ENCODE measurements at regions not wholly inside any gene's neighbourhood (a gene's known extent, or its start where the extent isn't known, plus 50 kb on each side); places are given as distances from the start of the nearest gene placed in this dataset.

DNA sequence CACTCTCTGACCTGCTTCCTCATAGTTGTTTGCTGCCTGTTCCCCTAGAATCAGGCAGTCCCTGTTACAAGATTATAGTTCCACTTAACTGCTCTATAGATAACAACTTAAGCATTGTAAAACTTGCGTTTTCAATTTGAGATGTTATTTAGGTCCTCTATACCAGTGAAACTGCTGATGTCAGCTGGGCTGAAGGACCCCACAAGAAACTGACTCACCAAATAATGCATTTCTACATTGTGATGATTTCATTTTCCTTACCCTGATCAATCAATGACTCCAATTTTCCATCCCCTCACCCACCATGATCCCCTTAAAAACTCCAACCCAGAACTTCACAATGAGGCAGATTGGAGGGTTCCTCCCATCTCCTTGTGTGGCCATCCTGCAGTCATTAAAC, 280.7 kb downstream of the SLITRK1 start:
- DNase-seq = no peak

DNA sequence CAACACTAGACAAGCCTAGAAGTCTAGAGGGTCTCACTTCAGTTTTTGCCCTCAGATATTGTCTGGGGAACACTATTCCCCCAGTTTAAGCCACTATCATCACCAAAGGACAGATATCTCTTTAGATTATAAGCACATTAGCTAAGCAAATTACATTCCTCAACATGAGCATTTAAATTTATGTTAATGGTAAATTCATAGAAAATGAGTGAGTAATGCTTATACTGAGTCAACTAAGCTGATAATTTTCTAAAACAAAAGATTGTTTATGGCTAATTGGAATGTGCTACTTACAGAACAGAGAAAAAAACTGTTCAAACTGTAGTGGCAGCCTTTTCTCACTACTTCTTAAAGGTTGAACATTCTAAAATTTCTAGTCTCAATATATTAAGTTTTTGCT, 290.2 kb downstream of the SLITRK1 start:
- DNase-seq = no peak

DNA sequence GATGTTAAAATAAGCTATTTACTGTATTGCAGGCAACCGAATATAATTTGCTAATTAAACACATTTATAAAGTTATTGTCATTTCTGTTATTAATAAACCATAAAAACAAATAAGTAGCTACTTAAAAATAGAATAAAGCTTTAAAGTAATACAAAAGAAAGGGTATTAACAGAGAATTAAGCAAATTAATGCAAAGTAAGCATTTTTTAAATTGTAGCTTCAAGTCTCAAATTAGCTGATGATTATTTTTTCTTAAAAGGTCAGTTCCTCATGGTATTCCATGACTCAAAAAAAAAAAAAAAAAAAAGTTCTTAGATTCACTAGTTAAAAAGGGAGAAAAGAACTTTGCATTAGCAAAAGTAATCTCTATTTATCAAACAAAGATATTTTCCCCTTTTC, 292.5 kb downstream of the SLITRK1 start:
- DNase-seq = no peak

DNA sequence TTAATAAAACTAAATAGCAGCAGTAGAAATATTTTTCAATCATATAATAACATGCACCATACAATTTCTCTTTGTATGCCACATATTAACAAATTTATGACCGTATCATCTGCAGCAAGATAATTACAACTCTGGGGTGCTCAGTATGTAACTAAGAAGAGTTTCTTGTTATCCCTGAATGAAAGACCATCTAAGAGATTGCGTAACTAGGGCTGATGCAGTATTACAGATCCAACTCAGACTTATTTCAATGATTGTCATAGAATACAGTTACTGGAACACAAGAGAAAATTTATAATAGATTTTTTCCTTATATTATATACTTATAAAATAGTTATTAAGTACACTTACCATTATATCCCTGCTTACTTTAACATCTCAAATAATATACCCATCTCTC, 305.1 kb downstream of the SLITRK1 start:
- no peak for DNase-seq

DNA sequence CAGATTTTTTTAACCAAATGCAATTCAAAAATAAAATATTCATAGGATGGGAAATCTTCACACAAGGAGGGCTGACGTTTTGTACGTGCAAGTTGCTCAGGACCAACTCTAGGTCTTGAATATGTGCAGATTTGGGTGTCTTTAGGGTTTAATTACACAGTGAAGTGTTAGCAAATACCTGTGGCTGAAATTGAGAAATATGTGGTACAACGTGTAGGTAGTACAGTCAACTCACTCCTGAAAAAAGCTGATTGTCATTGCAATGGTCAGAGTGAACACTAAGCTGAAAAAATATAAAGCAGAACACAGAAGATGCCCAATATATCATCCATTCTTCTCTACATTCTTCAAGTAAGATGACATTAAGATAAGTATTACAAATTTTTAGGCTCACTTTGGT, 314.3 kb downstream of the SLITRK1 start:
- DNase-seq = no peak

DNA sequence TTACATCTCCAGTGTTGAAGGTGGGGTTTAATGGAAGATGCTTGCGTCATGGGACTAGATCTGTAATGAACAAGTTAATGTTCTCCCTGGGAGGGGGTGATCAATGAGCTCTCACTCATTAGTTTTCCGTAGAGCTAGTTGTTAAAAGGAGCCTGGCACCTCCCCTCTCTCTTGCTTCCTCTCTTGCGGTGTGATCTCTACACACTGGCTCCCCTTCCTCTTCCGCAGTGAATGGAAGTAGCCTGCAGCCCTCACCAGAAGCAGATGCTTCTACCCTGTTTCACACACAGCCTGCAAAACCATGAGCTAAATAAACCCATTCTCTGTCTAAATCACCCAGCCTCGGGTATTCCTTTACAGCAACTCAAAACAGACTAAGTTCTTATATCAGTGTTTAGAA, 318.8 kb downstream of the SLITRK1 start:
- no peak for DNase-seq

DNA sequence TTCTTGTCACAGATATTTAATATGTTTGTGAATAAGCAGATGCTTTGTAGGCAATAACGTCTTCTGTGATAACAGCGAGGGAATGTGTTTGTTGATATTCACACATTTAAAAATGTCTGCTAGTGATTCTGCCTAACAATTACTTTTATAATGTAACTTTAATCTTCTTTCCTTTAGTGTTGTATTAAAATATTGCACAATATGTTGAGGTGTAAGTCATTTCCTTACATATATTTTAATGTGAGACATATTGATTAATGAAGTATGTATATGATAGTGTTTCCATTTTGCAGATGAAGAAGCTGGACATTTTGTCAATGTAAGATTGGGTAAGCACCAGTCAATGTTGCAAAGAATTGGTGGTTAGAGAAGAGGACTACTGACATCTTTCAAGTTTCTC, 324.4 kb downstream of the SLITRK1 start:
- no peak for DNase-seq

DNA sequence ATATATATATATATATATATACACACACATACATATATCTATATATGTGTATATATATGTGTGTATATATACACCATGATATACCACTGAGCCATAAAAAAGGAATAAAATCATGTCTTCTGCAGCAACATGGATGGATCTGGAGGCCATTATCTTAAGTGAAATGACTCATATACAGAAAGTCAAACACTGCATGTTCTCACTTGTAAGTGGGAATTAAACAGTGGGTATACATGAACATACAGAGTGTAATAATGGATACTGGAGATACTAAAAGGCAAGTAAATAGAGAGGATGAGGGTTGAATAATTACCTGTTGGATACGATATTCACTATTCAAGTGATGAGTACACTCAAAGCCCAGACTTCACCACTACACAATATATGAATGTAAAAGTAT, 332.6 kb downstream of the SLITRK1 start:
- no peak for DNase-seq

DNA sequence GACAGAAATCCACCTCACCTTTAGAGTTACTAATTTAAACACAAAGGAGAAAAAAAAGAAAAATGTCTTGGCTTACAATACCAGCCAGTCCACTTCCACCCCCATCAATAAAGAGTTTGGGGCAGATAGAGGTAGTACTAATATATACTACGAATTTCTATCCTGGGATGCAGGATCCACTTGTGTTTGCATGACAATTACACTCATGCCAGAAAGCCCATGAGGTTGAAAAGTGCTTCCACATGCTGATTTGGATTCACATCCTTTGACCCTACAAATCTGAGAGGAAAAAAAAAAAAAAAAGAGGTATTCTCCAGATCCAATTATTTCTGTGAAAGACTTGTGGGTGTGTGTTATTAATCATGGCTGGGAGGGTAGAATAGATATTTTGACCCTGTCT, 335.2 kb downstream of the SLITRK1 start:
- DNase-seq = no peak

DNA sequence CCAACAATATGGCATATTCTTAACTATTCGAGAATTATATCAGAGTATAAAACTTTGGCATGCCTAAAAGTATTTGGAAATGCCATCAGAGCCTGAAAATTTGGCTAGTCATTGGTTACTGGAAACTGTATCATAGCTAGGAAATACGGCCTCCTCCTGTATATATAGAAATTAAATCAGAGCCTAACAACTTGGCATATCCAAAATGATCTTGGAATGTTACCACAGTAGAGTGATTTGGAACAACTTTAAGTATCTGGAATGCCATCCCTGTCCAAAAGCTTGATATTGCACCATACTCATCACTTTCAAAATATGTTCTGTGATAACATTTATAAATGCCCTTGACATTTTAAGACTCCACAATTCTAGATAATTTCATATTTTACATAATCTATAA, 335.8 kb downstream of the SLITRK1 start:
- DNase-seq = no peak

DNA sequence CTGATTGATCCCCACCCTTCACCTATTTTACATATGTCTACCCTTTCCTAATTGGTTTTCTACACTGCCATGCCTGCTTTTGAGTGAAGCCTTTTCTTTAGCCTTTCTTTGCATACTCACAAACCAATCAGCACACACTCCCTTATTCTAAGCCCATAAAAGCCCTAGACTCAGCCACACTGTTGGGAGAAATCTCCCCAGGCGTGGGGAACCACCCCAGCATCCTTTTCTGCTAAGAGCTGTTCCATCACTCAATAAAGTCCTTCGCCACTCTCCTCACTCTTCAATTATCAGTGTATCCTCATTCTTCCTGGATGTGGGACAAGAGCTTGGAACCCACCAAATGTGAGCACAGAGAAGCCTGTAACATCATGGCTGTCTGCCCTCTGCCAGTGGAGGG, 343.6 kb downstream of the SLITRK1 start:
- DNase-seq = no peak

DNA sequence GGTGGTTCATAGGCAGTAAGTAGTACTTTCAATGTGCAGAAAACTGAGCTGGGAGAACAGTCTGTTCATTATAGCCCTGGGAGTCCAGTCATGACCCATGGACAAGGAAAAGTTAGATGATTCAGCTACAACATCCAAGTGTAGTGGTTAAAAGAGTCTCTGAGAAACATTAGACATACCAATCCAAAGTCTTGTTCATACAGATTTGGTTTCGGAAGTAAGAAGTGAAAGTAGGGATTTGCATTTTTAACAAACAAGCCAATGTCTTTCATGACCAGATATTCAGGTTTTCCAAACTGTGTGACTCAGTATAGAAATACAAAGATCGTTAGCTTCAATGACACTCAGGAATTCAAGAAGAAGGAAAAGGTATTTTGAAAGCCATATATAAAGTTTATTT, 345.3 kb downstream of the SLITRK1 start:
- DNase-seq = no peak

DNA sequence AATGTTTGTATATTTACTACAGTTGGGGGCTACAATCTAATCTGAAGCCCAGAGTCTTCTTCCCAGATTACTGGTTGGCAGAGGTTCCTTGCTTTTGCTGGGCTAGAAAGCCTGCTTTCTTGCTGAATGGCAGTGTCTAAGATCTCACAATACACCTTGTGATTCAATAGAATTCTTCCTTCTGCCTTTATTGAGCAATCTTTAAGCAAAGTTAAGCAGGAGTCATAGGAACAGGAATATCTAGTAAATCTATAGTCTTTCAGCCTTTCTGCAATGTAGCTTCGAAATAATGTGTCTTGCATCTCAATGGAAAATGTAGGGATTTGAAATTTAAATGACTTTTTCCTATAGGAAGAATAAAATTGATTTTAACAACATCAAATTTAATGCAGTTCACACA, 346.1 kb downstream of the SLITRK1 start:
- no peak for DNase-seq

DNA sequence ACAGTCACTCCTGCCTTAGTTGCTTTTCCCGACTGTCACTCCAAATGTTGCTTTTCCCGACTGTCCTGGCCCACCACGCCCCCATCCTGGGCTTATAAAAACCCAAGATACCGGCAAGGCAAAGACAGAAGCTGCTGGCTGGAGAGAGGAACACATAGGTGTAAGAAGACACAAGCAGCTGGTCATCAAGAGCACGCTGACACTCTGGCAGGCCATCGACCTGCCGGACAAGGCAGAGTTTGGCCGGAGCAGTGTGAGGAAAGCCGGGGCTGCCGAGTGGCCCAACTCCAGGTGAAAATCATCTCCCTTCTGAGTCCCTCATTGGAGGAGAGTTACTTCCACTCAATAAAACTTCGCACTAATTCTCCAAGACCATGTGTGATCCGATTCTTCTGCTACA, 349.5 kb downstream of the SLITRK1 start:
- no peak for DNase-seq

DNA sequence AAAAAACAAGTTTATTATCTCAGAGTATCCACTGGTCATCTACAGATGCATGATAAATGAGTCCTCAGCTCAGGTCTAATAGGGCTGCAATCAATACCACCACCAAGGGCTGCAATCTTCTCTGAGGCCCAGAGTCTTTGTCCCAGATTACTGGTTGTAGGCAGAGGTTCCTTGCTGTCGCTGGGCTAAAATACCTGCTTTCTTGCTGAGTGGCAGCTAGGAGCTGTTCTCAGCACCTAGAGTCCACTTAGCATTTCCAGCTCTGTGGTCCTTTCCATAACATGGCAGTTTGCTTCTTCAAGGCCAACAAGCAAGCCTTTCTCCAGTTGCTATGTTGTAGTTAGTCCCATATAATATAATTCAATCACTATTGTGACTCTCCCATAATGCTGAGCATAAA, 351.3 kb downstream of the SLITRK1 start:
- no peak for DNase-seq

DNA sequence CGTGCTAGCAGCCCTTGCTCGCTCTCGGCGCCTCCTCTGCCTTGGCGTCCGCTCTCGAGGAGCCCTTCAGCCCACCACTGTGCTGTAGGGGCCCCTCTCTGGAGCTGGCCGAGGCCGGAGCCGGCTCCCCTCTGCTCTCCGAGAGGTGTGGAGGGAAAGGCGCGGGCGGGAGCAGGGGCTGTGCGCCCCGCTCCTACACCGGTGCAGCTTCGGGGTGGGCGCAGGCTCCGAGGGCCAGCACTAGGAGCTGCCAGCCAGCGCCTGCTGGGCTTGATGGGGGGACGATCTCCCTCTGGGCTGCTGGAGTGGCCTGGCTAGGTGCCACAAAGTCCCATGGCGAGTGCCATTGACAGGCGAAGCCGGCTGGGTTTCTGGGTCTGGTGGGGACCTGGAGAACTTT, 365.5 kb downstream of the SLITRK1 start:
- DNase-seq = no peak

DNA sequence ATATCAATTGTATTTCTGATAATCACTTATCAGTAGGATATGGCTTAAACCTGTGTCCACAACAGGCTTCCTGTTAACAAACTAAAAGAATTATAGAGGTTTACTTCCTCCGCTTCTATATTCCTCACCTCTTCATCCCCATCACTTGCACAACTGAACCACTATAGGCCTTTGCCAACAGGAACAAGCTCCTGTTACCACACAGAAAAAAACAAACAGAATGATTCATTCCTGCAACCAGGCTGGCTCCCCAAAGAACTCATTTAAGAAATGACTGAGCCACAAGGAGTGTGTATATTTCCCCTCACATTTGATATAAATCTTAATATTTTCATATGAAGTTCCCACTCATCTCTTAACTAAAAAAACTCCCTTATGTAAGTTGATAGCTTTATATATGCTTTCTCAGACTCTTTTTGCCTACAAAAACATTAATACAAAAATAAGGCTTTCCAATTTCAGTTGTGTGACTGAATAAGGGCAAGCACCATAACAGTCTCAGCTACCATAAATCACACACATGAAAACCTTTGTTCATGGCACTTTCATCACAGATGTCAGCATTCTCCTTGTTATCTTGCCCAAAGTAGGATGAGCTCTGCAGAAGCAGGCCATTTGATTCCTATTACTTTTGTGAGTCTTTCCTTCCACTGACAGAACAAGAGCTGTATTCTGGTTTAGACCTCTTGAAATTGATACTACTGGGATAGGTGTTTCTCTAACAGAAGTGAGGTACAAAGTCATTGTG, 366.8 kb downstream of the SLITRK1 start:
- no peak for DNase-seq

DNA sequence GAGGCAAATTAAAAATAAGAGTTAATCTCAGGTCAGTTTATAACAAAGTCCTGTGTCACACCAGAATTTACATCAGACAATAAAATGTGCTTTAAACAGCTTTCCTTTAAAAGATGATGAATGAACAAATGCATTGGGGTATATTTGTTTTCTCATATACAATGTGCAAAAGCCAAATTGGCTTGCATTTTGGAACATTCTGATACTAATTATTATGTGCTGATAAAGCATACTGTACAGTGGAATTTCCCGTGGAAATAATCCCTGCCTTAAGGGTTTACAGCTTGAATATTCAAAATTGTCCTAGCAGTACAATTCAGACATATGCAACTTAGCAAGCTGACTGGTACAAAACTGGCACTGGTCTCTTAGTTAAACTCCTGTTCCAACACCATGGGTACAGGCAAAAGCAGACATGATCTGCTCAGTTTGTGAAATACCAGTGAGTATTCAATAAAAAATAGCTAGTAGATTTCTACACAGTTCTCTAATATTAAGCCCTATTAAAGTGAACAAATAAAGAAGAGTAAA, 373.4 kb downstream of the SLITRK1 start:
- no peak for DNase-seq

DNA sequence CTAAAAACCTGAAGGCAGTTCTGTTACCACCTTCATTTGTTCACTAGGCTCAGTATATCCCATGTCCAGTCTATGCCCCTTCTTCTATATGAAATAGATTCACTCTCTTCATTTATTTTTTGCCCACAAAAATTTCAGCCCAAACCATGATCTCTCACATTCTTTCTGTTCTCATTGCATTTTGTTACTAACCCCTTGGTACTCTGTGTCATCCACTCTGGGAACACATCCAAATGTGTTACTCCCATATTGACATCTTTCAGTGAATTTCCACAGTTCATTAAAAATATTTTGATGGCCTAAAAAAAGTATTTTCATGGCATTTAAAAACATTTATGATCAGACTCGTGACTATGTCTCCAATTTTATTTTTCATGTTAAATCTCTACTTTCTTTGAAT, 378.9 kb downstream of the SLITRK1 start:
- DNase-seq = no peak

DNA sequence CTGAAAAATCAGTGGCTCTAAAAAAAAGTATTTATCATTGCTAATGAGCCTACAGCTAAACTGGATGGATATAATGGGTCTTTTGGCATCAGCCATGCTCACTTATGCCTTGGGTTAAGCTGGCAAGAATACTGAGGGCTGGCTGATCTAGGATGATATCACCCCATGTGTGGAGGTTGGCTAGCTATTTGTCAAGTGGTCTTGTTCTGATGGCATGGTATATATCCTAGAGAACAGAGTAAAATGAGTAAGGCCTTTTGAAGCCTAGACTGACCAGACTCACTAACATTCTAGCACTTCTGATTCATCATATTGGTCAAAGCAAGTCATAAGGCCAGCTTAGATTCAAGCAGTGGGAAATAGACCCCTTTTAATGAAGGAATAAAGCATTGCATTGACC, 383.0 kb downstream of the SLITRK1 start:
- no peak for DNase-seq

DNA sequence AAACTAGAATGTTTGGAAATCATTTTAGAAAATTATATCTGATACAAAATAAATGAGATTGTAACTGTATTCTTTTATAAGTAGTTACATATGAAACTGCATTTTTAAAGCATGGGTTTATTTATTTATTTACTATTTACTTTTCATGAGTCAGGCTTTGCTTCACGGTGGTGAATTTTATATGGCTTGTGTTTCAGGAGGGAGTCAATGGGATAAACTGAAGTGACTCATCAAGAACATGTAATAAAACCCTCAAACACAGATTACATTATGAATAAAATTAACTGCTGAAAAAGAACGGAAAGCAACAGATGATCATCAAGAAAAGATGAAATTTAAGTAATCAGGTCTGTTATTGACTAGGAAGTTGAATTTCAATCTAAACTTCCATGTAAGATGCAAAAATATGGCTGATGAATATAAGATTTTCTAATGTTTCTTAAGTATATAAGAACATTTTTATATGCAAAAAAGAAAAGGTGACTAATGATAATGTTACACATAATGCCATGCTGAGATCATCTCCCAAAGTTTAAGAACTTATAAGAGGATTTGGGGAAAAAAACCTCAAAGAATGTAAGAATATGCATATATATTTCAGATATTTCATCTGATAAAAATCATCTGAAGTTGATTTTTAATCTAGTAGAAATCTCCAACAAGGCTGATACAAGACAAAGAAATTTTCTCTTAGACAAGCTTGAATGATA, 383.6 kb downstream of the SLITRK1 start:
- DNase-seq = no peak

DNA sequence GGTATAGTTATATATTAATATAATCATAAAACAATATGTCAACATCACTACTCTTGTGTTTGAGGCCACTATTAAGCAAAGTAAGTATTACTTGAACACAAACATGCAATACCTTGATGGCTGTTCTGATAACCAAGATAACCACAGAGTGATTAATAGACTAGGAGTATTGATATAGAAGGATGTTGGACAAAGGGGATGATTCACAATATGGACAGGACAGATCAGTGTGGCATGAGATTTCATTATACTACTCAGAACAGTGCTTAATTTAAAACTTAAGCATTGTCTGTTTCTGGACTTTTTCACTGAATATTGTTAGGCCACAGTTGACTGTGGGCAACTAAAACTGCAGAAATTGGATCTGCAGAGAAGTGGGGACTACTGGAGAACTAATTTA, 384.2 kb downstream of the SLITRK1 start:
- no peak for DNase-seq

DNA sequence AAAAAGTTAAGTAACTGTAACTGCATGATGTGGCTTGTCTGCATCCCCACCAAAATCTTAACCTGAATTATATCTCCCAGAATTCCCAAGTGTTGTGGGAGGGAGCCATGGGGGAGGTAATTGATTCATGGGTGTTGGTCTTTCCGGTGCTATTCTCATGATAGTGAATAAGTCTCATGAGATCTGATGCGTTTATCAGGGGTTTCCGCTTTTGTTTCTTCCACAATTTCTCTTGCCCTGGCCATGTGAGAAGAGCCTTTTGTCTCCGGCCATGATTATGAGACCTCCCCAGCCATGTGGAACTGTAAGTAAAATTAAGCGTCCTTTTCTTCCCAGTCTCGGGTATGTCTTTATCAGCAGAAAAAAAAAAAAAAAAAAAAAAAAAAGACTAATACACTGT, 385.8 kb downstream of the SLITRK1 start:
- no peak for DNase-seq
